Erythroblast (primary cell): ENCODE measurements at regions not wholly inside any gene's neighbourhood (a gene's known extent, or its start where the extent isn't known, plus 50 kb on each side); places are given as distances from the start of the nearest gene placed in this dataset.

Experiments used
- GATA1 ChIP-seq: IDR thresholded peaks from 2 replicates; pipeline ENCODE4 v1.6.1; 2011; ENCODE audit warnings: low read depth, mild to moderate bottlenecking, control low read depth, low read length, moderate library complexity
- POLR2A ChIP-seq: IDR thresholded peaks from 2 replicates; pipeline ENCODE4 v1.6.1; 2011; ENCODE audit warnings: mild to moderate bottlenecking, low read length

DNA sequence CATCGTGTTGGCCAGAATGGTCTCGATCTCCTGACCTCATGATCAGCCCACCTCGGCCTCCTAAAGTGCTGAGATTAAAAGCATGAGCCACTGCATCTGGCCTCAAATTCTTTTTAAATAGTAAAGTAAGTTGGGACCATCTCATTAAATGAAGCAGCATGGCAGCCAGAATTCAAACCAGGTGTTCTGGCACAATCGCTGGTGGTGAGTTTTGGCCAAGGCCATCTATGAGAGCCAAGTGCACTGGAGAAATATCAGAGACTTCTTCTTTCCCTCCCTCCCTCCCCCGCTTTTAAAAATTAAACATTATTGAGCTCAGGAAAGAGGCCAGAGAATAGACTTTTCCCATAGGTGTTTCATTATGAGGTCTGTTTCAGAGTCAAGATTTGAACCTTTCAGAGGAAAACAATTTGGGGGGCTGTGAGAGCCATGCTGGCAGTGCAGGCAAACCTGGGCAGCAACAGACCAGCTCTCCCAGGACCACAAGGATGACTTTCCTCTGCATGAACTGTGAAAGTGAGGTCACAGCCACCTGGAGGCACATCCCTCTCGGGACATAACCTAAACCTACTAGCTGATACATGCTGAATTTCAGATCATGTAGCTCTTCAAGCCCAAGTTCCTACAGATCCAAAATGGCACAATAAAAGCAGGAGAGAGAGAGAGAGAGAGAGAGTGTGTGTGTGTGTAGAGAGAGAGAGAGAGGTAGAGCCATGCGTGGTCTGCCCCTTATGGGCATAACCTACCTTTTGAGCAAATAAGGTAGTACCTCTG lies 94.6 kb upstream of the DMRT1 start:
- TF ChIP-seq POLR2A (no peak), GATA1 (no peak)
